Muscle of leg (tissue), 3 donors: ENCODE measurements at regions not wholly inside any gene's neighbourhood (a gene's known extent, or its start where the extent isn't known, plus 50 kb on each side); places are given as distances from the start of the nearest gene placed in this dataset.
A peak's percentile ranks its signal among the peaks of the same experiment; 100 is the strongest.
"Not testable (repeated sequence)": the region's sequence is repeated elsewhere in the genome, so short reads cannot be mapped to it uniquely, and the experiment has no call there.

Experiments
- DNase-seq: peaks from one replicate; pipeline ENCODE4 v3.0.0; 2013
- H3K27ac ChIP-seq: one replicate; pipeline ENCODE4 v1.5.1; 2013; ENCODE audit warnings: mild to moderate bottlenecking, low read length, control low read depth
- H3K27me3 ChIP-seq: one replicate; pipeline ENCODE4 v1.6.1; 2013; ENCODE audit warnings: low read length; ENCODE audit not compliant: control insufficient read depth, insufficient read depth
- H3K36me3 ChIP-seq: one replicate; pipeline ENCODE4 v1.6.1; 2013; ENCODE audit warnings: low read length; ENCODE audit not compliant: control insufficient read depth, insufficient read depth
- H3K4me1 ChIP-seq: one replicate; pipeline ENCODE4 v1.6.1; 2013; ENCODE audit warnings: low read length; ENCODE audit not compliant: control insufficient read depth, insufficient read depth
- H3K4me3 ChIP-seq: one replicate; pipeline ENCODE4 v1.5.1; 2013; ENCODE audit warnings: low read length, control low read depth
- H3K9me3 ChIP-seq: replicated peaks from 2 replicates; pipeline ENCODE4 v1.6.1; 2013; ENCODE audit warnings: low read depth, low read length; ENCODE audit not compliant: control insufficient read depth
- WGBS: methylation state at CpG from one replicate; pipeline ENCODE4 v1.1.5; 2013; ENCODE audit warnings: missing lambda C conversion rate; ENCODE audit not compliant: insufficient coverage; 5-methylcytosine and 5-hydroxymethylcytosine counted together

DNA sequence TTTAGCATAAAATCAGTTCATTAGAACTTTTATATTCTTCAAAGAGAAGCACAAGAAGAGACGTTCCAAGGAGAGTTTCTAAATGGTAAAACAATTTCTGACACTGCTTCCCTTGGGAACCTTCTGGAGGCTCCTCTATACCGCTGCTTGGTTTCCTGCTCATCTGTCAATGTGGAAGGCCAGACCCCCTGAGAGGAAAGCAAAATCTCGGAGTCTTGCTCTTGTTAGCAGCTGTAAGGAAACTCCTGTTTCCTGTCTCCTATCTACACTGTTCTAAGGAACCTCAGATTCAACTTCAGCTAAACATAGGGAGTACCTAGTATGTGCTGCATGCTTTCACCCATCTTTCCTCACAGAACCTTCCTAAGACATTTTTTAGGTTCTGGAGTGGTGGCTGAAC, 322.2 kb downstream of the BMPER start:
- Histone ChIP-seq H3K9me3 (no peaks in the 10 kb centered on the region), H3K27me3 (no peaks in the 10 kb centered on the region), H3K27ac (no peak overlapping the region), H3K36me3 (no peaks in the 10 kb centered on the region), H3K4me3 (no peak overlapping the region), H3K4me1 (no peaks in the 10 kb centered on the region)
- WGBS: 19% methylated on average over 3 of the region's 3 CpGs
- peak; percentile 40 for DNase-seq

DNA sequence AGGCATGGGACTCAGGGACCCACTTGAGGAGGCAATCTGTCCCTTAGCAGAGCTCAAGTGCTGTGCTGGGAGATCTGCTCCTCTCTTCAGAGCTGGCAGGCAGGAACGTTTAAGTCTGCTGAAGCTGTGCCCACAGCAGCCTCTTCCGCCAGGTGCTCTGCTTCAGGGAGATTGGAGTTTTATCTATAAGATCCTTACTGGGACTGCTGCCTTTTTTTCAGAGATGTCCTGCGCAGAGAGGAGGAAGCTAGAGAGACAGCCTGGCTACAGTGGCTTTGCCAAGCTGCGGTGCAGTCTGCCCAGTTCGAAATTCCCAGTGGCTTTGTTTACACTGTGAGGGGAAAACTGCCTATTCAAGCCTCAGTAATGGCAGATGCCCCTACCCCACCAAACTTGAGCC, 329.8 kb downstream of the BMPER start:
- not testable (repeated sequence) for DNase-seq, H3K36me3 ChIP-seq, H3K27me3 ChIP-seq, H3K9me3 ChIP-seq, H3K4me1 ChIP-seq, H3K4me3 ChIP-seq, H3K27ac ChIP-seq
- WGBS: no CpG with 5 or more reads among the region's 5 CpGs

DNA sequence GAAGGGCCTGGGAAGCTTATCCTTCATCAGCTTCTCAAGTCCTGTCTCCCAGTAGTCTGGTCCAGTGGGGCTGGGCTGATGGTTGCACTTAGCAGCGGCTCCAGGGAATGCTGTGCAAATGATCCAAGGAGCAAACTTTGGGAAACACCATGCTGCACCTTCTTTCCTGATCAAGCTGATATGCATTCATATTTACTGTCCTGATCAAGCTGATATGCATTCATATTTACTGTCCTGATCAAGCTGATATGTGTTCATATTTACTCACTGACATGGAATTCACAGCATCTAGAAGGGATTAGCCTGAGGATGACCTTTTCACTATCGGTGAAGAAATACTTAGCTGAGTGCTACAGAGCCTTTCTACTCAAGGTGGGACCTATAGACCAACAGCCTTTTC, 330.7 kb downstream of the BMPER start:
- Histone ChIP-seq H3K9me3 (no peaks in the 10 kb centered on the region), H3K27ac (no peak overlapping the region), H3K4me1 (no peaks in the 10 kb centered on the region), H3K27me3 (no peaks in the 10 kb centered on the region), H3K36me3 (no peaks in the 10 kb centered on the region), H3K4me3 (no peak overlapping the region)
- no peak for DNase-seq
- WGBS: 92% methylated on average over 2 of the region's 2 CpGs

DNA sequence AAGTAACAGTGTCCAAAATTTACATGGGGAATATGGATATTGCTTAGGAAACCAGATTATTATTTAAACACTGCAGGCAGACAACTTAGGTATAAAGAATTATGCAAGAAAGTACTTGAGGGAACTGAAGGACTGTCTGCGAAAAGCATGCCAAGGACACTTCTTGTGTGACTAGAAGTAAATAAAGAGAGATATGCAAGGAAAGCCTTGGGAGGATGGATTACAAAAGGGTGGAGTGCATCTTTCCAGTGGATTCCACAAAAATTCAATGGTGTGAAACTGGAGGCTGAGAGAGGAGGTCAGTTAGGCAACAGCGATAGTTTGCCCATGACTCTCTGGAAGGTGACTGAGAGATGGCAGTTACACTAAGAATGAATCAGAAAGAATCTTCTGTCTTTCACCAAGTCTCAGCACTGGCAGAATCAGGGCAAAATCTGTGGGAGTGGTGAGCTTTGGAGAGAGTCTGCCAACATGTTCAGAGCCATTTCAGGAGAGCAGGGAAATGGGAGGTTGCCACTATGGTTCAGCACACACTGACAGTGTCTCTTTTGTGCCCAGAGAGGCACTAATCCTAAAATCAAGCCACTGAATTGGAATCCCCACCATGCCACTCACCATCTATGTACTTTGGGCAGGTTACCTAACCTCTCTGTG, 331.6 kb downstream of the BMPER start:
- Histone ChIP-seq H3K27ac (no peak overlapping the region), H3K36me3 (no peaks in the 10 kb centered on the region), H3K9me3 (no peaks in the 10 kb centered on the region), H3K4me1 (no peaks in the 10 kb centered on the region), H3K4me3 (no peak overlapping the region), H3K27me3 (no peaks in the 10 kb centered on the region)
- WGBS: 74% methylated on average over 2 of the region's 2 CpGs
- DNase-seq: no peak

DNA sequence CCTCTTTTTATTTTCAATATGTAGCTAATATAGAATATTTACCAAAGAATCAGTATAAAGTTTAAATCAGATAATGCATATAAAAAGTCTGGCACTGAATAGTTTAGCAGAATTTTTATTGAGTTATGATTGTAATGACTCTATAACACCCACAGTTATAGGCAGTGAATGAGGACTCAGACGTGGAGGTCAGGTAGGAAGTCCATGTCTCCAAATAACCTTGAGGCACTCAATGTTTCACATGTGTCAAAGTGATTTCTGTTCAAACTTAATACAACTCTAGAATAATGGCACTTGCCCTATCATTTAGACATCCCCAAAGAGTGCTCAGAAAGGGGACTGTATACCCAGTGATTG, 332.1 kb downstream of the BMPER start:
- WGBS: no CpG with 5 or more reads among the region's 1 CpG
- Histone ChIP-seq H3K36me3 (no peaks in the 10 kb centered on the region), H3K27me3 (no peaks in the 10 kb centered on the region), H3K4me1 (no peaks in the 10 kb centered on the region), H3K27ac (no peak overlapping the region), H3K9me3 (no peaks in the 10 kb centered on the region), H3K4me3 (no peak overlapping the region)
- no peak for DNase-seq

DNA sequence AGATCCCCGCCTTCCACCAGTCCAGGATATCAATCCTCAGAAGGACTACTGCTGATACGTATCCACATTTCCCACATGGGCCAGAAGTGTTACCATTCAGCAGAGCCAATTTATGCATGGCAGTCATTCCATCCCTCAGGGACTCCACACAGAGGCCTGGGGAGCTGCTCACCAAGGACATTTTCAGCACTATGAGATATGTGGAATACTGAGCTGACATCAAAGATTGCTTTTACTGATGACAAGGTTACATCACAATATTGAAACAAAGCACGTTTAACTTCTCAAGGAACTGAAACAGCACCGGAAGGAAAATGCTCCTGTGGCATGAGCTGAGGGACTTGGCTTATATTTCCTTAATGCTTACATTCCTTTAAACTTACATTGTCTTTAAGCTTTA, 335.1 kb downstream of the BMPER start:
- no peaks in the 10 kb centered on the region for H3K4me1 ChIP-seq
- WGBS: no CpG with 5 or more reads among the region's 4 CpGs
- no peak overlapping the region for H3K4me3 ChIP-seq
- no peak overlapping the region for H3K27ac ChIP-seq
- DNase-seq: no peak
- H3K36me3 ChIP-seq: no peaks in the 10 kb centered on the region
- no peaks in the 10 kb centered on the region for H3K9me3 ChIP-seq
- no peaks in the 10 kb centered on the region for H3K27me3 ChIP-seq

DNA sequence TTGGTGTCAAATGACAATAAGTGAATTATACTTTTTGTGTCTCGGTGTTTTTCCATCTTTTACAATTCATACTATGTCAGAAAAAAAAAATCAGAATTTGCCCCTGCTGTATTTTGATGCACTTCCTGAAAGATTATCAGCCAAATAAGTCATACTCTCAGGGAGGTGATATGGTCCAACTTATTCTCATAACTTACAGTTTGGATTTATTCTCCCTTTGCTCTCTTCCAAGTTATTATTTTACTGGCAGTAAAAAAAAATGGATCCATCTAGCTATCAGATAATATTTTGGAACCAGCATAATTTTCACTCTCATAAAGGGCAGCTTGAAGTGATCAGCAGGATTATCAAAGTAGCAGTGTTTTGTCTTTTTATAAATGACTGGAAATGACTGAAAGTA, 337.1 kb downstream of the BMPER start:
- no peak overlapping the region for H3K4me3 ChIP-seq
- WGBS: no CpG with 5 or more reads among the region's 1 CpG
- H3K9me3 ChIP-seq: no peaks in the 10 kb centered on the region
- no peak overlapping the region for H3K27ac ChIP-seq
- DNase-seq: peak; percentile 65
- no peaks in the 10 kb centered on the region for H3K4me1 ChIP-seq
- H3K27me3 ChIP-seq: no peaks in the 10 kb centered on the region
- H3K36me3 ChIP-seq: no peaks in the 10 kb centered on the region

DNA sequence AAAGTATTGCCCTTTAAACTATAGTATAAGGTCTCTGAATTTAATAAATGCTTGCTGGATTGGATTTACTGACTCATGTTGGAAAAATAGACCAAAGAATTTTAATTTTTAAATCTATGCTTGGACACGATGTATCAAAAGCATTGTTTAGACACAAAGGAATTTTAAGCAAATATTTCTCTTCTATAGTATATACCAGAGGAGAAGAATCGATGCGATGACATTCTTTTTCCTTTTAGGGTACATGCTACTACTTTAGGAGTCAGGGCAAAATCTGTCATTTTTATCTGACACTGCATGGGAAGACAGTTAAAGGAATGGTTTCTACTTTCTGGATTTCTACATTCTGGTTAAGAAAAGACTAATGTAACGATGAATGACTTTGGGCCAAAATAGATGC, 339.9 kb downstream of the BMPER start:
- Histone ChIP-seq H3K27me3 (no peaks in the 10 kb centered on the region), H3K36me3 (no peaks in the 10 kb centered on the region), H3K9me3 (no peaks in the 10 kb centered on the region), H3K4me3 (no peak overlapping the region), H3K4me1 (no peaks in the 10 kb centered on the region), H3K27ac (no peak overlapping the region)
- 100% methylated on average over 1 of the region's 4 CpGs for WGBS
- no peak for DNase-seq

DNA sequence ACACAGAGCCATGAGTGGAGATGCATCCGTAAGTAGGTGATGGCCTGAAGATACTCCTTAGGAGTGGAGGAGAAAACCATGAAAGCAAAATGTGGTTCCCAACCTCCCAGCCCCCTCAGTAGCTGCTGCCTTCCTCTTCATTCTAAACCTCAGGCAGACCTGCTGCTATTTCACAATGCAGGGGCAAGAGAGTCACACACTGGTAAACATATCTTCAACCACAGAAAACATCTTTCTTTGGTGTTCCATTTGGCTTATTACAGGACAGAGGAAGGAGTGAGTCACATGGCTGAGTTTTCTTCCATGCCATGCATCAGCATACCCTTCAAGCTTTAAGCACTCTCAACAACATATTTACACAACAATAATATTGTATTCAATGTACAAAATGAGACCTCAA, 342.1 kb downstream of the BMPER start:
- no peak for DNase-seq
- Histone ChIP-seq H3K4me1 (no peaks in the 10 kb centered on the region), H3K27me3 (no peaks in the 10 kb centered on the region), H3K36me3 (no peaks in the 10 kb centered on the region), H3K27ac (no peak overlapping the region), H3K4me3 (no peak overlapping the region), H3K9me3 (no peaks in the 10 kb centered on the region)
- 100% methylated on average over 1 of the region's 1 CpG for WGBS

DNA sequence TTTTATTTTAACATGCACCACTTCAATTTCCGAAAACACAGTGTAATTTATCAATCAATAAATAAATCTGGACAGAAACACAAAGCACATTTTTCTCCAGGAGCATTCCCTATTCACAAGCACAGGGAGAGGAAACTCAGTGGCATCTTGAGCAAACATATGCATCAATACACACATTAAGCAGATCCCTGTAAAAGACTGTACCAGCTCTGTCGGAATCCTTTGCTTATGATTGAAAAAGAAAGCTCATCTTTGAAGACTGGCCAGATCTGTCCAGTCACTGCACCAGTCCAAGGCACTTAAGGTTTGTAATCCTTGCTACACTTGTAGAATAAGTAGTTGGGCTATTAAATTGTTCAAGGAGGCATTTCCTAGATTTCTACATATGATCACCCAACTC, 343.9 kb downstream of the BMPER start:
- no peaks in the 10 kb centered on the region for H3K9me3 ChIP-seq
- no peak for DNase-seq
- 78% methylated on average over 1 of the region's 2 CpGs for WGBS

DNA sequence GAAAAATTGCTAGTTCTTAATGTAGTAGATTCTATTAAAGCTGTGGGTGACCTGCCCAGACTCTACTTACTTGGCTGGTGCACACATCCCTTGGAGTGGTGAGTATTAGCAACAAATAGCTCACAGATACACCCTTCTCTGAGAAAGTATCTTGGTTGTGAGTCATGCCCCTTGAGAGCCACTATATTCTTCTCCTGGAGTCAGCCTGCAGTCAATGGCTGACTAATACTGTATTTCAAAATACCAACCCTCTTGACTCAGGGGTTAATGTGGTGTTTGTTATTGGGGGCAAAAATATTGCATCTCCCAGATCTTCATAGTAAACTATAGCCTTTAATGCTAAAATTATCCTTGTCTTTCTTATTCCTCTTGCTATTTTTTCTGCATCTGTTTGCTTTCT, 354.9 kb downstream of the BMPER start:
- Histone ChIP-seq H3K36me3 (no peaks in the 10 kb centered on the region), H3K27ac (peak overlapping the region; percentile 68), H3K4me1 (peaks cover 3% of the 10 kb centered on the region), H3K9me3 (no peaks in the 10 kb centered on the region), H3K27me3 (no peaks in the 10 kb centered on the region), H3K4me3 (no peak overlapping the region)
- peak; percentile 87 for DNase-seq

More for the DNA sequence above, 343.9 kb downstream of the BMPER start:
- Histone ChIP-seq H3K27me3 (no peaks in the 10 kb centered on the region), H3K4me1 (no peaks in the 10 kb centered on the region), H3K4me3 (no peak overlapping the region), H3K27ac (no peak overlapping the region), H3K36me3 (no peaks in the 10 kb centered on the region)
